ENCODE measurements at regions not wholly inside any gene's neighbourhood (a gene's known extent, or its start where the extent isn't known, plus 50 kb on each side); places are given as distances from the start of the nearest gene placed in this dataset.

GRCh38 chr4:11730545-11730944 lies 301.9 kb upstream of the HS3ST1 start:
- no peak for DNase-seq

GRCh38 chr4:11729548-11729947 lies 300.9 kb upstream of the HS3ST1 start:
- DNase-seq = no peak

DNA sequence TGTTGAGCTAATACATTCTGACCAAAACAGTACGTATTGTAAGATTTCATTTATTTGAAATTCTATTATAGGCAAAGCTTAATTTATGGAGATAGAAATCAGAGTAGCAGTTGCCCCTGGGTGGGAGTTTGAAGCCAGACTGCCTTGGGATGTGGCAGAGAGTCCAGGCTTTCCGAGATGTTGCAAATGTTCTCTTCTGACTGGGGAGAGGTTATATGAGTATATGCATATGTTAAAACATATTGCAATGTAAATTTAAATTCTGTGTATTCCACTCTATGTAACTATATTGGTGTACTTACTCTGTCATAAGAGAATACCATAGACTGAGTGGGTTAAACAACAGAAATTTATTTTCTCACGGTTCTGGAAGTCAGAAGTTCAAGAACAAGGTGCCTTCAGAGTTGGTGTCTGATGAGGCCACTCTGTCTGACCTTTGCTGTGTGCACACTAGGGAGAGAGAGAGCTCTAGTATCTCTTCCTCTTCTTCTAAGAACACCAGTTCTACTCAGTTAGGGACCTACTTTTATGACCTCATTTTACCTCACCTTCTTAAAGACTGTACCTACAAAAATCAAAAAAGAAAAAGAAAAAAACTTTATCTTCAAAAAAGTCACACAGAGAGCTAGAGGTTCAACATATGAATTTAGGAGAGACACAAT lies 299.3 kb upstream of the HS3ST1 start:
- DNase-seq = no peak

GRCh38 chr4:11724731-11725130 lies 296.0 kb upstream of the HS3ST1 start:
- no peak for DNase-seq

GRCh38 chr4:11722223-11722622 lies 293.5 kb upstream of the HS3ST1 start:
- DNase-seq = no peak

- no peak for DNase-seq
These were observed 291.6 kb upstream of the HS3ST1 start for GRCh38 chr4:11720292-11720691.

- DNase-seq = no peak
These were observed 291.2 kb upstream of the HS3ST1 start for GRCh38 chr4:11719879-11720278.

GRCh38 chr4:11715753-11716521 lies 287.2 kb upstream of the HS3ST1 start:
- no peak for DNase-seq

GRCh38 chr4:11710453-11711093 lies 281.9 kb upstream of the HS3ST1 start:
- no peak for DNase-seq

DNA sequence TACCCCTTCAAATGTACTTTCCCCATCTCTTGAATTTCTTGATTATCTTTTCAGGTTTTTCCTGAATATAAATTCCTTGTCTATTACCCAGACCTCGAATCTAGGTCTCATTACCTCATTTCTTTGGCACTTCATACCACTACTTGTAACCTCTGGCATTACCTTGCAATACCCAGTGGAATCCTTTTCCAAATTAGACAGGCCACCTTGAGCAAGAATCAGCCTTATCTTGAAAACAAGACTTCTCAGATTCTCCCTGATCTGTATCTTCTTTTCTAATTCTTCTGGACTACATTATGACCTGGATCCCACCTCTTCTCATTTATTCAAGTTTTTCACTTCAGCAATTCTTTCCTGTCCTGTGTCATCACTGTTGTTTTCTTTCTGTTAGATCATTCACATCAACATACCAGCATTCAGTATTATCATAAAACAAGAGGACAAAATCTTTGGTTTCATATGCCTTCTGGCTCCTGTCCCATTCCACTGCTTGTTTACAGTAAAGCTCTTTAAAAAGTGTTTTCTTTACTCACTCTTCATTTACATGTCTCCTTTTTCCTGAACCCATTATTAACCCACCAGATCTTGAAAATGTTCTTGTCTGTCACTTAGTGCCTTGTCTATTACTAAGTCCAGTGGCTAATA lies 275.6 kb upstream of the HS3ST1 start:
- DNase-seq = no peak

- DNase-seq = no peak
These were observed 274.3 kb upstream of the HS3ST1 start for GRCh38 chr4:11702886-11703557.

DNA sequence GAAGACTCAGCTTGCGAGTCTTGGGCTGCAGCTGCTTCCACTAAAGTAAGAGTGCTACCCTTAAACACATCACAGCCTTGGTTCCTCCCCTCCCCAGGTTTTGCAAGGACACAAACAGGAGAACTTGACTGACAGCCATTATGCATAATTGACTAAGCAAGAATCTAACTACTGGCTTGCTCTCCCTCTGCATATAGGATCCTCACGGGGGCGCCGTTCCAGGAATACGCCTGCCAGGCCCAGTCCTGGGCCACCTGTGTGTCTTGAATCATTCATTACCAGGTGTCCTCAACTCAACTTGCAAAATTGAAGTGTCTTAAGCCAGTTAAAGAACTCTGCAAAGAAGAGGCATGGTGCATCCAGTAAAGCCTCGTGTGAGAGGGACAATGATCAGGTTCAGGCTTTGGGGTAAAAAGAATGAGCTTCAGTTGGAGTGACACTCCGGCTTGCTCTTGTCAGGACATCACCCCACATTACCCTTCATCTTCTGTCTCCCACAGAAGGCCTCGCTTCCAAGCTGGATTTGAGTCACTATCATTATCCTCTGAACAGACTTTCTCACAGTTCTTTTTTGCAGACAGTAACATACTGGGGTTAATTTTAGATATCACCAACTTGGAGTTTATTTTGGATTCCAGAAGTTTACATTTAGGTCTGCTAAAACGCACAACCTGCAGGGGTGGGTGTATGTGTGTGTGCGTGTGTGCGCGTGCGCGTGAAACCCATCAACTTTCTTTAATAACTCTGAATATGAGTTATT lies 273.5 kb upstream of the HS3ST1 start:
- DNase-seq = no peak

DNA sequence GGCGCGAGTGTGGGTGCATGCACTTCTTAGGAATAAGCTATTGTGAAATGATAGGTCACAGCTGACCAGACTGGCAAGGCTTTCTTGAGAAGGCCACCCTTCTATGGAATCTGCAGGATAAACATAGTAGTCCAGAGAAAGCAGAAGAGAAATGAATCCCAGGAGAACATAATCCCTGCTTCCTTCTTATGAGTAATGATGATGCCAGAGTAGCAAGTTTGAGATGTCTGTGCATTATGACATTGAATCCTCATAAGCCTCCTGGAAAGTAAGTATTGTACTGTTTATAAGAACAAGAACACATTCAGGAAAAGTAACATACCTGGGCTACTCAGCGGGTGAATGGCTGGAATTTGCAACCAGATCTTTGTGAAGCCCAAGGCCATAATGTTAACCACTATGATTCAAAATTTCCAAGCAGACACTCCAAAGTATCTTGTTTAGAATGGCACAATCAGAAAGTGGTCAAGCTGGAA lies 272.1 kb upstream of the HS3ST1 start:
- DNase-seq = no peak

DNA sequence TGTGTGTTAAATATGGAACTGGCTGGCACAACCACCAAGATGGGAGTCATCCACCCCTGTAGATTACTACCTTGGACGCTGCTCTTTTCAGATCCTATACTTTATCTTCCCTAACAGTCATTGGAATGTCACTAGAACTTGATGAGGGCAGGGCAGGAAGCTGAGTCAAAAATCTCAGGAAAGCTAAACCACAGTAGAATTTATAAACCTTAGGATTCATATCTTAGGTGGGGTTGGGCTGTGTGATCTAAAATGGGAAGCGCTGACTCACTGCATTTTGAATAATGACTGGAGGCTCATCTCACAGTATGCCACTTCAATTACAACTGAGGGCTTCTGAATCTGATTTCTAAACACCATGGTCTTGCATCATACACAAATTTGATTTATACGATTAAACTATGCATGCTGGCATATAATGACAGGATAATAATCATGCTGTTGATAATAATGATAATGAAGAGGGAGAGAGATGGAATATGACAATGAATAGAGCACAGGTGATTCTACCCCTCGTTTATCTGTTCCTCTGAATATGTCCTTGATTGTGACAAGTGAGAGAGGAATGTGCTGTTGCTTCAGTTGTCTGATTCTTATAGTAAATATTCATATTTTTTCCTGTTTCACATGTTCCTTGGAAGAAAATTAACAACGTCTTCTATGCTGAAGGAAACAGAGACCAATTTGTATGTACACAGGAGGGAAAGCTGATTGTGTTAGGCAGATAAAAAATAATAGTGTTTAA lies 270.3 kb upstream of the HS3ST1 start:
- DNase-seq = no peak

GRCh38 chr4:11698033-11698432 lies 269.3 kb upstream of the HS3ST1 start:
- no peak for DNase-seq

DNA sequence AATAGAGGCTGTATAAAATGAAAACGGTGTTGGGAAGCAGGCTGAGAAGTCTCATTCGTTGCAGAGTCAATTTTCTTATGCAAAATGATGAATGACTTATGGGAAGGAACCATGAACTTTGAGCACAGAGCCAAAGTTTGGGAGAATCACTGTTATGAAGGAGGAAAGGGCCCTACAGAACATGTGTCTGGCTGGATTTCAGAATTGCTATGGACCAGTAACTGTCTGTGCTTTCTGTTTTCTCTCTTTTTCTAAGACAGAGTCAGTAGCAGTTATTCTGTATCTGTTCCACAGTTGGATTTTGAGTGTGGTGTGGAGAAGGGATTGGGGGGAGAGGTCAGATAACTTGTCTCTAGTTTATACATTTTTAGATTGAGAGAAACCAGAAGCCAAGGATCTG lies 265.0 kb upstream of the HS3ST1 start:
- DNase-seq = no peak

GRCh38 chr4:11691236-11691635 lies 262.5 kb upstream of the HS3ST1 start:
- DNase-seq = no peak

DNA sequence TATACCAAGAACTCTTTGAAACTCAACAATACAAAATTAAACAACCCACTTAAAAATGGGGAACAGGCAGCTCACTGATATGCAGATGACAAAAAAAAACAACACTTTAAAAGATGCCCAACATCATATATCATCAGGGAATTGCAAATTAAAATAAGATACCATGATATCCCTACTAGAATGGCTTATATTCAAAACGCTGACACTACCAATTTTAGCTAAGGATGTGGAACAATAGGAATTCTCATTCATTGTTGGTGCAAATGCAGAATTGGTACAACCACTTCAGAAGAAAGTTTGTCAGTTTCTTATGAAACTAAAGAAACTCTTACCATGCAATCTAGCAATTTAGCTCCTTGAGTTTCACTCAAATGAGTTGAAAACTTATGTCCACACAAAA lies 259.0 kb upstream of the HS3ST1 start:
- no peak for DNase-seq

DNA sequence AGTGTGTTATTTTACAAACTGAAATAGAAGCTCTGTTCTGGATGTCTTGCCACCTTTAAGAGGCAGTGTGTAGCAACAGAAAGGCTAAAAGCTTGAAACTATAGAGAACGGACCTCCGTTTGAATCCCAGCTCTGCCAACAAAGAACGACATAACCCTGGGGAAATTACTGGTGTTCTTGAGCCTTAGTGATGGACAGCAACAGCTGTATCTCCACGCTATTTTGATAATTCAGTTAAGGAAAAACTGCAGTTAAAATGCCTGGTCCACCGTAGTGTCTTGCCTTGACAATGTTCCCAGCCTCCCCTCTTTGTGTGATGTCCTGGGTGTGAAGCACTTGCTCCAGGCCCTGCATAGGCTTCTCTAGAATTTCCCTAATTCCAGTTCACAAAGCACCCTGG lies 256.8 kb upstream of the HS3ST1 start:
- no peak for DNase-seq

- DNase-seq = no peak
These were observed 246.5 kb upstream of the HS3ST1 start for GRCh38 chr4:11675051-11675800.

- DNase-seq = no peak
These were observed 241.6 kb upstream of the HS3ST1 start for GRCh38 chr4:11670304-11670703.
